SU-DHL-6 (cell line): ENCODE measurements at regions not wholly inside any gene's neighbourhood (a gene's known extent, or its start where the extent isn't known, plus 50 kb on each side); places are given as distances from the start of the nearest gene placed in this dataset.

Source experiments
- CTCF ChIP-seq: fragments of 200-600 bp; sonication (generic); IDR thresholded peaks from one replicate; pipeline ENCODE4 v1.5.1; 2017; ENCODE audit warnings: antibody characterized with exemption, mild to moderate bottlenecking, low read length, moderate library complexity; ENCODE audit not compliant: insufficient read depth, poor library complexity, severe bottlenecking
- EZH2phosphoT487 ChIP-seq: fragments of 200-600 bp; sonication (generic), shearing (Covaris generic); conservative IDR thresholded peaks from 2 replicates; pipeline ENCODE4 v1.6.1; 2018; ENCODE audit warnings: mild to moderate bottlenecking, antibody characterized with exemption, low read length, moderate library complexity, mixed read lengths

- TF ChIP-seq CTCF (no peak), EZH2phosphoT487 (no peak)
Observed at GRCh38 chr5:119792161-119792799, 162.9 kb downstream of the FAM170A start.
